ENCODE measurements at regions not wholly inside any gene's neighbourhood (a gene's known extent, or its start where the extent isn't known, plus 50 kb on each side); places are given as distances from the start of the nearest gene placed in this dataset.

- no peak for TF ChIP-seq CTCF (IDR thresholded peaks at IDR 0.05)
- no peak for TF ChIP-seq POLR2A (IDR thresholded peaks at IDR 0.05)
Observed at GRCh38 chr15:61753018-61753710, 307.1 kb downstream of the VPS13C start.
